ENCODE measurements at regions not wholly inside any gene's neighbourhood (a gene's known extent, or its start where the extent isn't known, plus 50 kb on each side); places are given as distances from the start of the nearest gene placed in this dataset.

DNA sequence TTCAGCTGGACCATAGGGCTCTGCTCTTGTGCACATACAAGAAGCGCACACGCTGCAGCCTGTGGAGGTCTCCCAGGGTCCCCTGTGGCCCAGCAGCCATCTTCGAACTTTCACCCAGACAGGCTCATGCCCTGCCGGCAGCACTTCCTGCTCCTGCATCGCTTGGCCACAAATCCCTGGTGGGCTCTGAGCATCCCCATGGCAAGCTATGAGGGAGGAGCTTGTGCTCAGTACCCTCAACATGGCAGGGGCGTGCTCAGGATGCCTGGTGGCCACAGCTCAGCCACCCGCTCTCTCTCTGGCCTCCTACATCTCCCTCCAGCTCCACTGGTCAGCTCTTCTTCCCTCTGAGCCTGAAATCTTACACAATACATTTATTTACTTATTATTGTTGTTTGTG is 63.7 kb downstream of the IRX2 start:
- BruUV-seq (replicated peaks), result no TSS peak
- CTCF ChIA-PET, result no interaction called here

More for the DNA sequence above, 63.7 kb downstream of the IRX2 start:
- Histone ChIP-seq H4K20me1 (replicated peaks; ENCODE audit: control insufficient read depth, extremely low read depth, insufficient read depth, low read length) (no peaks in the 10 kb centered on the region), H3K27ac (ENCODE audit: insufficient read depth, low read depth, low read length) (no peak overlapping the region), H3K4me1 (ENCODE audit: control insufficient read depth, extremely low read depth, insufficient read depth, low read length) (no peaks in the 10 kb centered on the region), H3K79me2 (ENCODE audit: control insufficient read depth, insufficient read depth, low read length) (no peaks in the 10 kb centered on the region), H2AFZ (ENCODE audit: low read depth, low read length) (no peak overlapping the region), H3K9ac (replicated peaks; ENCODE audit: extremely low read depth, insufficient read depth, low read length) (no peak overlapping the region), H3K4me3 (replicated peaks in 1 of 3; ENCODE audit: insufficient read depth in 1 of 3, low read depth in 1 of 3, low read length in 3 of 3) (no peak overlapping the region), H3K9me3 (replicated peaks; ENCODE audit: control insufficient read depth, insufficient read depth, low read length) (peaks cover 3% of the 10 kb centered on the region), H3K36me3 (ENCODE audit: control insufficient read depth in 2 of 2, extremely low read depth in 1 of 2, insufficient read depth in 2 of 2, low read length in 2 of 2) (no peaks in the 10 kb centered on the region), H3K4me2 (ENCODE audit: insufficient read depth, low read length) (no peak overlapping the region), H3K9me1 (replicated peaks; ENCODE audit: control insufficient read depth, extremely low read depth, insufficient read depth, low read length) (no peaks in the 10 kb centered on the region), H3K27me3 (ENCODE audit: control insufficient read depth in 2 of 2, insufficient read depth in 2 of 2, low read length in 2 of 2) (no peaks in the 10 kb centered on the region)
- POLR2A ChIA-PET, result no interaction called here
- TF ChIP-seq POLR2A (IDR thresholded peaks at IDR 0.05; ENCODE audit: low read depth, low read length), result no peak
- TF ChIP-seq CTCF (IDR thresholded peaks at IDR 0.05; ENCODE audit: extremely low read depth in 1 of 2, insufficient read depth in 1 of 2, low read depth in 1 of 2, low read length in 2 of 2), result no peak
- TF ChIP-seq MYC (IDR thresholded peaks at IDR 0.05; ENCODE audit: low read depth, low read length), result no peak
- TF ChIP-seq JUN (IDR thresholded peaks at IDR 0.05; ENCODE audit: borderline replicate concordance, insufficient read depth, insufficient read length, low read depth), result no peak
- no peak for TF ChIP-seq EZH2 (IDR thresholded peaks at IDR 0.05; ENCODE audit: borderline replicate concordance, low read depth, low read length, severe bottlenecking)
- no peak for TF ChIP-seq FOS (IDR thresholded peaks at IDR 0.05; ENCODE audit: borderline replicate concordance, insufficient read depth, low read length)
- no peak for TF ChIP-seq MAX (IDR thresholded peaks at IDR 0.05; ENCODE audit: insufficient read depth, insufficient read length)
- TF ChIP-seq POLR2AphosphoS5 (IDR thresholded peaks at IDR 0.05; ENCODE audit: insufficient read depth, low read depth, low read length), result no peak
- no peak for TF ChIP-seq GATA2 (IDR thresholded peaks at IDR 0.05; ENCODE audit: insufficient read depth, insufficient read length, low read depth, low read length)
- intact Hi-C loops (cut with micrococcal nuclease), result no loop called here
- DNase-seq (ENCODE audit: low read depth, low spot score) (no peak), FAIRE-seq (no peak)
- dilution Hi-C loops (cut with MboI; ENCODE audit: extremely low pct_ligation_motif_present, low sequenced_read_pairs), result no loop called here

Data from endothelial cell of umbilical vein (primary cell).